ENCODE measurements at regions not wholly inside any gene's neighbourhood (a gene's known extent, or its start where the extent isn't known, plus 50 kb on each side); places are given as distances from the start of the nearest gene placed in this dataset.

- TF ChIP-seq CTCF (conservative IDR thresholded peaks at IDR 0.05 in 1 of 2, IDR thresholded peaks at IDR 0.05 in 1 of 2; ENCODE audit: extremely low read depth in 1 of 2, insufficient read depth in 1 of 2, low read depth in 1 of 2, low read length in 2 of 2) = no peak
- no peak for TF ChIP-seq EZH2 (IDR thresholded peaks at IDR 0.05; ENCODE audit: borderline replicate concordance, low read length)
Measured at GRCh38 chr2:133673305-133673905, 105.1 kb upstream of the NCKAP5 start.

All from mammary epithelial cell (primary cell).